Upper lobe of left lung (tissue), 4 donors: ENCODE measurements at regions not wholly inside any gene's neighbourhood (a gene's known extent, or its start where the extent isn't known, plus 50 kb on each side); places are given as distances from the start of the nearest gene placed in this dataset.

ENCODE experiments used
- CTCF ChIP-seq, 6 experiments: fragments of 450-650 bp in 4 of 6; fragments of 200-600 bp in 2 of 6; sonication (generic) in 2 of 6; IDR thresholded peaks; one replicate each; pipeline ENCODE4 v1.5.1; 2016 to 2019; ENCODE audit warnings: antibody characterized with exemption in 6 of 6
- POLR2A ChIP-seq, 4 donors: fragments of 450-650 bp; IDR thresholded peaks; one replicate each; pipeline ENCODE4 v1.5.1; 2016 to 2017; ENCODE audit warnings: antibody characterized with exemption in 4 of 4, mild to moderate bottlenecking in 2 of 4
- POLR2AphosphoS5 ChIP-seq, 2 donors: sonication (generic); formaldehyde crosslinking; IDR thresholded peaks; one replicate each; pipeline ENCODE4 v1.5.1; 2017; ENCODE audit warnings: antibody characterized with exemption in 2 of 2

GRCh38 chr3:171532294-171532693 lies 72.1 kb upstream of the TNIK start:
- no peak for TF ChIP-seq CTCF (IDR thresholded peaks at IDR 0.05)
- TF ChIP-seq POLR2A (IDR thresholded peaks at IDR 0.05) = no peak
- no peak for TF ChIP-seq POLR2AphosphoS5 (IDR thresholded peaks at IDR 0.05)
